ENCODE measurements at regions not wholly inside any gene's neighbourhood (a gene's known extent, or its start where the extent isn't known, plus 50 kb on each side); places are given as distances from the start of the nearest gene placed in this dataset.
A peak's percentile ranks its signal among the peaks of the same experiment; 100 is the strongest.

- DNase-seq: peak in 12 of 14 donors; percentile 28 to 84 (median 72)
Measured at GRCh38 chr5:160175438-160176218, 53.7 kb upstream of the FABP6 start.

GRCh38 chr5:160174780-160175437 lies 54.4 kb upstream of the FABP6 start:
- no peak for DNase-seq

GRCh38 chr5:160174290-160174689 lies 55.0 kb upstream of the FABP6 start:
- DNase-seq: no peak

GRCh38 chr5:160171666-160172065 lies 52.4 kb upstream of the PWWP2A start:
- DNase-seq: no peak

GRCh38 chr5:160169326-160169725 lies 50.1 kb upstream of the PWWP2A start:
- no peak for DNase-seq
